ENCODE measurements at regions not wholly inside any gene's neighbourhood (a gene's known extent, or its start where the extent isn't known, plus 50 kb on each side); places are given as distances from the start of the nearest gene placed in this dataset.

GRCh38 chr18:6652098-6652497 is 77.4 kb upstream of the ARHGAP28 start:
- FAIRE-seq (no peak), DNase-seq (ENCODE audit: low read depth in 1 of 2, low spot score in 2 of 2) (no peak)
- Histone ChIP-seq H3K4me1 (replicated peaks in 1 of 4; ENCODE audit: control insufficient read depth in 3 of 4, insufficient read depth in 4 of 4, low read length in 3 of 4) (no peaks in the 10 kb centered on the region), H2AK5ac (ENCODE audit: low read depth, low read length) (no peak overlapping the region), H2BK12ac (ENCODE audit: low read depth, low read length) (no peak overlapping the region), H2BK15ac (ENCODE audit: low read length) (no peak overlapping the region), H3K79me2 (ENCODE audit: control insufficient read depth in 1 of 2, insufficient read depth in 2 of 2, low read length in 2 of 2) (no peaks in the 10 kb centered on the region), H3K23ac (ENCODE audit: insufficient read length) (no peak overlapping the region), H3K4me2 (ENCODE audit: insufficient read depth in 1 of 2, low read depth in 2 of 2, low read length in 2 of 2) (no peak overlapping the region), H4K91ac (replicated peaks; ENCODE audit: insufficient read length, low read length) (no peak overlapping the region), H2BK5ac (ENCODE audit: low read depth, low read length) (no peak overlapping the region), H3K4ac (replicated peaks; ENCODE audit: insufficient read length, low read depth, low read length) (no peak overlapping the region), H3K23me2 (ENCODE audit: low read depth, low read length) (no peaks in the 10 kb centered on the region), H3K9me3 (ENCODE audit: insufficient read depth in 2 of 2, low read depth in 1 of 2, low read length in 1 of 2) (0 out of 4 replicates have a peak, but pooled peaks cover 0 to 3% of the 10 kb centered on the region in 2 experiments), H2BK20ac (ENCODE audit: low read length) (no peak overlapping the region), H2AFZ (ENCODE audit: low read length) (no peak overlapping the region), H3K4me3 (ENCODE audit: extremely low read depth in 1 of 4, insufficient read depth in 2 of 4, low read depth in 3 of 4, low read length in 4 of 4) (no peak overlapping the region), H3K27ac (ENCODE audit: low read depth, low read length) (no peak overlapping the region), H3K79me1 (ENCODE audit: low read depth, low read length) (no peaks in the 10 kb centered on the region), H3K27me3 (replicated peaks in 1 of 4; ENCODE audit: control insufficient read depth in 3 of 4, extremely low read depth in 1 of 4, insufficient read depth in 3 of 4, low read length in 3 of 4) (no peaks in the 10 kb centered on the region), H4K8ac (ENCODE audit: extremely low read depth, insufficient read depth, low read length) (no peak overlapping the region), H3K56ac (replicated peaks; ENCODE audit: insufficient read length, low read depth, low read length) (no peak overlapping the region), H3K36me3 (ENCODE audit: control insufficient read depth in 2 of 4, insufficient read depth in 4 of 4, low read length in 3 of 4) (no peaks in the 10 kb centered on the region), H2BK120ac (replicated peaks; ENCODE audit: low read depth, low read length) (no peak overlapping the region), H4K5ac (ENCODE audit: insufficient read length, low read depth, low read length) (no peak overlapping the region), H3K18ac (ENCODE audit: extremely low read depth, low read length) (no peak overlapping the region), H4K20me1 (replicated peaks in 1 of 2; ENCODE audit: control insufficient read depth in 1 of 2, insufficient read depth in 2 of 2, low read length in 2 of 2) (no peaks in the 10 kb centered on the region), H3K14ac (ENCODE audit: insufficient read length) (no peak overlapping the region), H3K9ac (replicated peaks in 1 of 4; ENCODE audit: extremely low read depth in 1 of 4, low read depth in 3 of 4, low read length in 3 of 4) (no peak overlapping the region)
- ChIA-PET POLR2A (ENCODE audit: partially characterized antibody) (no interaction called here), CTCF (ENCODE audit: partially characterized antibody) (interaction anchor here (0.6 kb wide), 1 partner anchor 447 kb away, joined by 3 read pairs; no protein-coding TSS in a partner anchor)
- TF ChIP-seq RBBP5 (IDR thresholded peaks at IDR 0.05; ENCODE audit: borderline replicate concordance, low read depth, low read length) = no peak
- no peak for TF ChIP-seq MAX (IDR thresholded peaks at IDR 0.05)
- TF ChIP-seq CEBPB (IDR thresholded peaks at IDR 0.05; ENCODE audit: low read depth, low read length) = no peak
- TF ChIP-seq CHD1 (IDR thresholded peaks at IDR 0.05; ENCODE audit: low read depth, low read length) = no peak
- no peak for TF ChIP-seq JUN (IDR thresholded peaks at IDR 0.05; ENCODE audit: low read depth, low read length)
- no peak for TF ChIP-seq RXRA (IDR thresholded peaks at IDR 0.05; ENCODE audit: insufficient read depth, low read depth, low read length)
- no peak for TF ChIP-seq CBX5 (IDR thresholded peaks at IDR 0.05; ENCODE audit: low read depth, low read length)
- no peak for TF ChIP-seq JUND (IDR thresholded peaks at IDR 0.05; ENCODE audit: low read length)
- no peak for TF ChIP-seq CTCF (IDR thresholded peaks at IDR 0.05; ENCODE audit: control extremely low read depth in 1 of 3, insufficient read depth in 1 of 3, low read depth in 1 of 3, low read length in 3 of 3)
- no peak for TF ChIP-seq SIN3A (conservative IDR thresholded peaks at IDR 0.05 in 1 of 2, IDR thresholded peaks at IDR 0.05 in 1 of 2; ENCODE audit: low read depth in 1 of 2, low read length in 2 of 2)
- no peak for TF ChIP-seq KDM1A (IDR thresholded peaks at IDR 0.05; ENCODE audit: borderline replicate concordance, low read length)
- no peak for TF ChIP-seq TCF12 (IDR thresholded peaks at IDR 0.05; ENCODE audit: low read depth, low read length)
- TF ChIP-seq RFX5 (IDR thresholded peaks at IDR 0.05; ENCODE audit: borderline replicate concordance, low read depth, low read length) = no peak
